OCI-M2 (cell line): ENCODE measurements at regions not wholly inside any gene's neighbourhood (a gene's known extent, or its start where the extent isn't known, plus 50 kb on each side); places are given as distances from the start of the nearest gene placed in this dataset.
"Not testable (repeated sequence)": the region's sequence is repeated elsewhere in the genome, so short reads cannot be mapped to it uniquely, and the experiment has no call there.

Experiments
- DNase-seq: peaks from one replicate; lab custom pipeline; 2025; ENCODE audit not compliant: unreplicated experiment; lab: John Stamatoyannopoulos, UW

- no peak for DNase-seq
Observed at GRCh38 chr7:149607683-149608082, 110.1 kb upstream of the ZNF746 start.

GRCh38 chr7:149606826-149607225, 109.2 kb upstream of the ZNF746 start:
- no peak for DNase-seq

- DNase-seq, result no peak
Observed at GRCh38 chr7:149605696-149606095, 108.1 kb upstream of the ZNF746 start.

- DNase-seq, result no peak
Observed at GRCh38 chr7:149604521-149604920, 106.9 kb upstream of the ZNF746 start.

GRCh38 chr7:149600669-149601330, 103.2 kb upstream of the ZNF746 start:
- DNase-seq, result not testable (repeated sequence)

GRCh38 chr7:149599636-149600206, 102.1 kb upstream of the ZNF746 start:
- no peak for DNase-seq

- DNase-seq, result no peak
Observed at GRCh38 chr7:149598721-149599308, 101.2 kb upstream of the ZNF746 start.

GRCh38 chr7:149597789-149598188, 100.2 kb upstream of the ZNF746 start:
- DNase-seq, result not testable (repeated sequence)

GRCh38 chr7:149595541-149595940, 97.9 kb upstream of the ZNF746 start:
- no peak for DNase-seq

GRCh38 chr7:149595078-149595477, 97.5 kb upstream of the ZNF746 start:
- DNase-seq, result no peak

- no peak for DNase-seq
Observed at GRCh38 chr7:149588930-149589329, 91.3 kb upstream of the ZNF746 start.

- no peak for DNase-seq
Observed at GRCh38 chr7:149586646-149587645, 89.3 kb upstream of the ZNF746 start.

- DNase-seq, result no peak
Observed at GRCh38 chr7:149584530-149584929, 86.9 kb upstream of the ZNF746 start.

GRCh38 chr7:149584009-149584408, 86.4 kb upstream of the ZNF746 start:
- no peak for DNase-seq

GRCh38 chr7:149580328-149580727, 82.7 kb upstream of the ZNF746 start:
- DNase-seq, result no peak

- DNase-seq, result not testable (repeated sequence)
Observed at GRCh38 chr7:149579365-149579764, 81.8 kb upstream of the ZNF746 start.

- DNase-seq, result not testable (repeated sequence)
Observed at GRCh38 chr7:149574428-149574827, 76.8 kb upstream of the ZNF746 start.

GRCh38 chr7:149573519-149573918, 75.9 kb upstream of the ZNF746 start:
- no peak for DNase-seq

- not testable (repeated sequence) for DNase-seq
Observed at GRCh38 chr7:149572920-149573319, 75.3 kb upstream of the ZNF746 start.

- no peak for DNase-seq
Observed at GRCh38 chr7:149570784-149571183, 73.2 kb upstream of the ZNF746 start.

- DNase-seq, result no peak
Observed at GRCh38 chr7:149569726-149570422, 72.3 kb upstream of the ZNF746 start.
